ENCODE measurements at regions not wholly inside any gene's neighbourhood (a gene's known extent, or its start where the extent isn't known, plus 50 kb on each side); places are given as distances from the start of the nearest gene placed in this dataset.
"Not testable (repeated sequence)": the region's sequence is repeated elsewhere in the genome, so short reads cannot be mapped to it uniquely, and the experiment has no call there.

GRCh38 chr14:105581551-105582341, 55.4 kb downstream of the TMEM121 start:
- no peak for DNase-seq (ENCODE audit: extremely low spot score)
- H3K4me3 ChIP-seq (ENCODE audit: low read depth, low read length), result no peak overlapping the region
- no peaks in the 10 kb centered on the region for H3K36me3 ChIP-seq (ENCODE audit: insufficient read depth)
- no peak overlapping the region for H3K27ac ChIP-seq (ENCODE audit: low read depth)
- 74% methylated on average over 15 of the region's 15 CpGs for WGBS
- no peaks in the 10 kb centered on the region for H3K4me1 ChIP-seq (ENCODE audit: insufficient read depth)

GRCh38 chr14:105582639-105583038, 56.3 kb downstream of the TMEM121 start:
- no peak overlapping the region for H3K4me3 ChIP-seq (ENCODE audit: low read depth, low read length)
- WGBS, result 83% methylated on average over 4 of the region's 4 CpGs
- no peak for DNase-seq (ENCODE audit: extremely low spot score)
- H3K36me3 ChIP-seq (ENCODE audit: insufficient read depth), result no peaks in the 10 kb centered on the region
- no peak overlapping the region for H3K27ac ChIP-seq (ENCODE audit: low read depth)
- H3K4me1 ChIP-seq (ENCODE audit: insufficient read depth), result no peaks in the 10 kb centered on the region

- H3K4me1 ChIP-seq (ENCODE audit: insufficient read depth); H3K36me3 ChIP-seq (ENCODE audit: insufficient read depth); H3K4me3 ChIP-seq (ENCODE audit: low read depth, low read length); DNase-seq (ENCODE audit: extremely low spot score); H3K27ac ChIP-seq (ENCODE audit: low read depth): not testable (repeated sequence)
- WGBS, result 92% methylated on average over 10 of the region's 13 CpGs
Observed at GRCh38 chr14:105583914-105584313, 57.5 kb downstream of the TMEM121 start.

- not testable (repeated sequence) for H3K4me3 ChIP-seq (ENCODE audit: low read depth, low read length); DNase-seq (ENCODE audit: extremely low spot score); H3K4me1 ChIP-seq (ENCODE audit: insufficient read depth); H3K36me3 ChIP-seq (ENCODE audit: insufficient read depth); H3K27ac ChIP-seq (ENCODE audit: low read depth)
- 92% methylated on average over 2 of the region's 2 CpGs for WGBS
Observed at GRCh38 chr14:105585290-105585689, 58.9 kb downstream of the TMEM121 start.

GRCh38 chr14:105585722-105586121, 59.3 kb downstream of the TMEM121 start:
- not testable (repeated sequence) for DNase-seq (ENCODE audit: extremely low spot score); H3K4me1 ChIP-seq (ENCODE audit: insufficient read depth); H3K27ac ChIP-seq (ENCODE audit: low read depth); H3K4me3 ChIP-seq (ENCODE audit: low read depth, low read length); H3K36me3 ChIP-seq (ENCODE audit: insufficient read depth)
- WGBS, result 78% methylated on average over 5 of the region's 5 CpGs

- H3K4me3 ChIP-seq (ENCODE audit: low read depth, low read length); H3K27ac ChIP-seq (ENCODE audit: low read depth); H3K36me3 ChIP-seq (ENCODE audit: insufficient read depth); H3K4me1 ChIP-seq (ENCODE audit: insufficient read depth); DNase-seq (ENCODE audit: extremely low spot score): not testable (repeated sequence)
- 75% methylated on average over 13 of the region's 16 CpGs for WGBS
Observed at GRCh38 chr14:105586144-105586872, 59.9 kb downstream of the TMEM121 start.

- H3K36me3 ChIP-seq (ENCODE audit: insufficient read depth); H3K4me3 ChIP-seq (ENCODE audit: low read depth, low read length); H3K27ac ChIP-seq (ENCODE audit: low read depth); DNase-seq (ENCODE audit: extremely low spot score); H3K4me1 ChIP-seq (ENCODE audit: insufficient read depth): not testable (repeated sequence)
- 87% methylated on average over 11 of the region's 19 CpGs for whole genome bisulfite sequencing
Observed at GRCh38 chr14:105587034-105587433, 60.7 kb downstream of the TMEM121 start.

- DNase-seq (ENCODE audit: extremely low spot score); H3K27ac ChIP-seq (ENCODE audit: low read depth); H3K36me3 ChIP-seq (ENCODE audit: insufficient read depth); H3K4me1 ChIP-seq (ENCODE audit: insufficient read depth); H3K4me3 ChIP-seq (ENCODE audit: low read depth, low read length): not testable (repeated sequence)
- 91% methylated on average over 36 of the region's 37 CpGs for WGBS
Observed at GRCh38 chr14:105587482-105588235, 61.3 kb downstream of the TMEM121 start.

GRCh38 chr14:105588236-105588860, 62.0 kb downstream of the TMEM121 start:
- H3K4me3 ChIP-seq (ENCODE audit: low read depth, low read length), result no peak overlapping the region
- no peak overlapping the region for H3K27ac ChIP-seq (ENCODE audit: low read depth)
- DNase-seq (ENCODE audit: extremely low spot score), result no peak
- H3K4me1 ChIP-seq (ENCODE audit: insufficient read depth), result no peaks in the 10 kb centered on the region
- 94% methylated on average over 15 of the region's 15 CpGs for WGBS
- H3K36me3 ChIP-seq (ENCODE audit: insufficient read depth), result no peaks in the 10 kb centered on the region

- Histone ChIP-seq H3K27ac (ENCODE audit: low read depth) (no peak overlapping the region), H3K36me3 (ENCODE audit: insufficient read depth) (no peaks in the 10 kb centered on the region), H3K4me1 (ENCODE audit: insufficient read depth) (no peaks in the 10 kb centered on the region), H3K4me3 (ENCODE audit: low read depth, low read length) (no peak overlapping the region)
- WGBS, result 83% methylated on average over 2 of the region's 2 CpGs
- DNase-seq (ENCODE audit: extremely low spot score), result no peak
Observed at GRCh38 chr14:105589161-105589925, 63.0 kb downstream of the TMEM121 start.

GRCh38 chr14:105589926-105590185, 63.5 kb downstream of the TMEM121 start:
- 79% methylated on average over 4 of the region's 4 CpGs for WGBS
- H3K4me1 ChIP-seq (ENCODE audit: insufficient read depth); DNase-seq (ENCODE audit: extremely low spot score); H3K4me3 ChIP-seq (ENCODE audit: low read depth, low read length); H3K36me3 ChIP-seq (ENCODE audit: insufficient read depth); H3K27ac ChIP-seq (ENCODE audit: low read depth): not testable (repeated sequence)

GRCh38 chr14:105591052-105591451, 64.7 kb downstream of the TMEM121 start:
- DNase-seq (ENCODE audit: extremely low spot score), result no peak
- H3K27ac ChIP-seq (ENCODE audit: low read depth), result no peak overlapping the region
- 90% methylated on average over 4 of the region's 4 CpGs for WGBS
- no peaks in the 10 kb centered on the region for H3K4me1 ChIP-seq (ENCODE audit: insufficient read depth)
- H3K4me3 ChIP-seq (ENCODE audit: low read depth, low read length), result no peak overlapping the region
- no peaks in the 10 kb centered on the region for H3K36me3 ChIP-seq (ENCODE audit: insufficient read depth)

GRCh38 chr14:105591792-105592341, 65.5 kb downstream of the TMEM121 start:
- 92% methylated on average over 27 of the region's 27 CpGs for WGBS
- not testable (repeated sequence) for H3K27ac ChIP-seq (ENCODE audit: low read depth); H3K4me3 ChIP-seq (ENCODE audit: low read depth, low read length); DNase-seq (ENCODE audit: extremely low spot score); H3K4me1 ChIP-seq (ENCODE audit: insufficient read depth); H3K36me3 ChIP-seq (ENCODE audit: insufficient read depth)

All from urinary bladder (tissue), 3 donors.